IMR-90 (cell line): ENCODE measurements at regions not wholly inside any gene's neighbourhood (a gene's known extent, or its start where the extent isn't known, plus 50 kb on each side); places are given as distances from the start of the nearest gene placed in this dataset.

Source experiments
- ATAC-seq: fragments of 200-7000 bp; cut with Tn5 transposase; 2 replicates; pipeline ENCODE4 v1.9.1; 2020; ENCODE audit warnings: low read depth, mild to moderate bottlenecking, moderate library complexity
- BruUV-seq: library from RNA; stranded (reverse); fragments of 400-500 nt; replicated peaks from 2 replicates; lab custom pipeline; 2021; lab: Mats Ljungman, UMichigan
- CTCF ChIA-PET: fragments of 300-600 bp; formaldehyde crosslinking; extraction: SDS; loops from one replicate; lab custom pipeline; 2021; ENCODE audit warnings: antibody characterized with exemption; lab: Yijun Ruan, JAX
- POLR2A ChIA-PET: fragments of 300-600 bp; sonication (Branson Sonifier 250); formaldehyde crosslinking; loops from one replicate; lab custom pipeline; 2022; ENCODE audit warnings: antibody characterized with exemption; ENCODE audit not compliant: unreplicated experiment; lab: Charles Lee
- DNase-seq: peaks from one replicate; pipeline ENCODE4 v3.0.0; 2013
- H2AFZ ChIP-seq: replicated peaks from 2 replicates; pipeline ENCODE3; 2013; ENCODE audit warnings: low read length, mild to moderate bottlenecking; ENCODE audit not compliant: poor library complexity
- H2AK5ac ChIP-seq: 2 replicates; pipeline ENCODE4 v1.6.1; 2013; ENCODE audit warnings: low read depth, low read length, inconsistent platforms
- H2AK9ac ChIP-seq: replicated peaks from 2 replicates; pipeline ENCODE3; 2013; ENCODE audit warnings: mild to moderate bottlenecking, low read depth, low read length, moderate library complexity; ENCODE audit not compliant: poor library complexity
- H2BK120ac ChIP-seq: 2 replicates; pipeline ENCODE4 v1.6.1; 2013; ENCODE audit warnings: low read depth, low read length, inconsistent platforms
- H2BK15ac ChIP-seq: 3 replicates; pipeline ENCODE4 v1.6.1; 2013; ENCODE audit warnings: low read depth, low read length, inconsistent platforms
- H2BK20ac ChIP-seq: 2 replicates; pipeline ENCODE4 v1.6.1; 2013; ENCODE audit warnings: low read depth, mild to moderate bottlenecking, inconsistent platforms, low read length, moderate library complexity
- H2BK5ac ChIP-seq: 2 replicates; pipeline ENCODE4 v1.6.1; 2013; ENCODE audit warnings: mild to moderate bottlenecking, low read depth, low read length, inconsistent platforms; ENCODE audit not compliant: poor library complexity, severe bottlenecking
- H3K14ac ChIP-seq: replicated peaks from 2 replicates; pipeline ENCODE4 v1.6.1; 2013; ENCODE audit warnings: low read depth, low read length, inconsistent platforms
- H3K18ac ChIP-seq: 2 replicates; pipeline ENCODE4 v1.6.1; 2013; ENCODE audit warnings: low read depth, low read length, control low read depth
- H3K23ac ChIP-seq: 2 replicates; pipeline ENCODE4 v1.6.1; 2013; ENCODE audit warnings: low read depth, low read length, inconsistent platforms
- H3K27ac ChIP-seq: 2 replicates; pipeline ENCODE4 v1.5.1; 2013; ENCODE audit warnings: mild to moderate bottlenecking, control low read depth, low read length; ENCODE audit not compliant: insufficient read depth
- H3K27me3 ChIP-seq: 2 replicates; pipeline ENCODE4 v1.6.1; 2013; ENCODE audit warnings: low read length; ENCODE audit not compliant: control insufficient read depth, insufficient read depth
- H3K36me3 ChIP-seq: 2 replicates; pipeline ENCODE4 v1.6.1; 2013; ENCODE audit warnings: low read length, mixed read lengths; ENCODE audit not compliant: control insufficient read depth, insufficient read depth
- H3K4ac ChIP-seq: 2 replicates; pipeline ENCODE4 v1.6.1; 2013; ENCODE audit warnings: low read depth, low read length, inconsistent platforms
- H3K4me1 ChIP-seq: 2 replicates; pipeline ENCODE4 v1.6.1; 2013; ENCODE audit warnings: low read length, mixed read lengths; ENCODE audit not compliant: control insufficient read depth, insufficient read depth
- H3K4me2 ChIP-seq: 2 replicates; pipeline ENCODE4 v1.6.1; 2013; ENCODE audit warnings: low read depth, mild to moderate bottlenecking, control low read depth, low read length, moderate library complexity
- H3K4me3 ChIP-seq: 2 replicates; pipeline ENCODE4 v1.5.1; 2013; ENCODE audit warnings: low read depth, mild to moderate bottlenecking, control low read depth, low read length, moderate library complexity; ENCODE audit not compliant: insufficient read depth
- H3K56ac ChIP-seq: 2 replicates; pipeline ENCODE4 v1.6.1; 2013; ENCODE audit warnings: low read length, inconsistent platforms; ENCODE audit not compliant: insufficient read depth; ENCODE audit errors: extremely low read depth
- H3K79me1 ChIP-seq, 2 experiments: 2 replicates each; pipeline ENCODE4 v1.6.1; 2013; ENCODE audit warnings: low read length in 2 of 2, inconsistent platforms in 1 of 2, low read depth in 1 of 2
- H3K9ac ChIP-seq: 2 replicates; pipeline ENCODE4 v1.6.1; 2013; ENCODE audit warnings: low read depth, low read length, control low read depth
- H3K9me1 ChIP-seq: 2 replicates; pipeline ENCODE4 v1.6.1; 2013; ENCODE audit warnings: low read length, inconsistent platforms; ENCODE audit not compliant: insufficient read depth
- H3K9me3 ChIP-seq: 2 replicates; pipeline ENCODE4 v1.6.1; 2013; ENCODE audit warnings: low read length; ENCODE audit not compliant: control insufficient read depth, insufficient read depth
- H4K20me1 ChIP-seq: 2 replicates; pipeline ENCODE4 v1.6.1; 2013; ENCODE audit warnings: low read length, inconsistent platforms; ENCODE audit not compliant: insufficient read depth
- H4K5ac ChIP-seq: 2 replicates; pipeline ENCODE4 v1.6.1; 2013; ENCODE audit warnings: mild to moderate bottlenecking, low read depth, low read length, control low read depth
- H4K8ac ChIP-seq, 2 experiments: 2 replicates each; pipeline ENCODE4 v1.6.1; 2013; ENCODE audit warnings: low read depth in 2 of 2, low read length in 2 of 2, control low read depth in 1 of 2, inconsistent platforms in 1 of 2
- H4K91ac ChIP-seq: 2 replicates; pipeline ENCODE4 v1.6.1; 2013; ENCODE audit warnings: low read depth, low read length, inconsistent platforms; ENCODE audit not compliant: insufficient read depth
- BHLHE40 ChIP-seq: fragments of 150-350 bp; IDR thresholded peaks from 2 replicates; pipeline ENCODE4 v1.6.1; 2016; ENCODE audit warnings: mild to moderate bottlenecking, low read depth, low read length
- CEBPB ChIP-seq: IDR thresholded peaks from 2 replicates; pipeline ENCODE4 v1.6.1; 2012; ENCODE audit warnings: low read depth, low read length, improper control_type of control experiment
- CHD1 ChIP-seq: IDR thresholded peaks from 2 replicates; pipeline ENCODE4 v1.6.1; 2012; ENCODE audit warnings: low read depth, low read length, improper control_type of control experiment
- CTCF ChIP-seq: conservative IDR thresholded peaks from 2 replicates; pipeline ENCODE4 v1.5.1; 2012; ENCODE audit warnings: mild to moderate bottlenecking, low read depth, low read length, improper control_type of control experiment
- ELK1 ChIP-seq: fragments of 150-350 bp; IDR thresholded peaks from 2 replicates; pipeline ENCODE4 v1.6.1; 2016; ENCODE audit warnings: low read depth, mild to moderate bottlenecking, low read length, moderate library complexity, borderline replicate concordance
- FOS ChIP-seq: fragments of 150-350 bp; IDR thresholded peaks from 2 replicates; pipeline ENCODE4 v1.6.1; 2016; ENCODE audit warnings: low read depth, low read length
- MAFK ChIP-seq: IDR thresholded peaks from 2 replicates; pipeline ENCODE4 v1.6.1; 2012; ENCODE audit warnings: low read depth, low read length, improper control_type of control experiment
- MAZ ChIP-seq: IDR thresholded peaks from 2 replicates; pipeline ENCODE4 v1.6.1; 2012; ENCODE audit warnings: low read depth, mild to moderate bottlenecking, low read length, improper control_type of control experiment, moderate library complexity, borderline replicate concordance
- MXI1 ChIP-seq: IDR thresholded peaks from 2 replicates; pipeline ENCODE4 v1.6.1; 2012; ENCODE audit warnings: low read depth, mild to moderate bottlenecking, low read length, moderate library complexity, borderline replicate concordance
- NFE2L2 ChIP-seq: fragments of 150-350 bp; IDR thresholded peaks from 2 replicates; pipeline ENCODE4 v1.6.1; 2016; ENCODE audit warnings: low read depth, mild to moderate bottlenecking, low read length
- POLR2A ChIP-seq: IDR thresholded peaks from 2 replicates; pipeline ENCODE4 v1.6.1; 2012; ENCODE audit warnings: mild to moderate bottlenecking, low read depth, low read length
- RAD21 ChIP-seq: IDR thresholded peaks from 2 replicates; pipeline ENCODE4 v1.6.1; 2012; ENCODE audit warnings: low read length, improper control_type of control experiment
- RCOR1 ChIP-seq: IDR thresholded peaks from 2 replicates; pipeline ENCODE4 v1.6.1; 2012; ENCODE audit warnings: mild to moderate bottlenecking, low read length, improper control_type of control experiment; ENCODE audit not compliant: insufficient replicate concordance
- RFX5 ChIP-seq: IDR thresholded peaks from 2 replicates; pipeline ENCODE4 v1.8.0; 2012; ENCODE audit warnings: low read depth, mild to moderate bottlenecking, low read length, moderate library complexity
- SMC3 ChIP-seq: fragments of 150-350 bp; IDR thresholded peaks from 2 replicates; pipeline ENCODE4 v1.6.1; 2016; ENCODE audit warnings: low read depth, mild to moderate bottlenecking, antibody characterized with exemption, low read length, moderate library complexity
- USF2 ChIP-seq: fragments of 150-350 bp; IDR thresholded peaks from 2 replicates; pipeline ENCODE4 v1.6.1; 2017; ENCODE audit warnings: mild to moderate bottlenecking, antibody characterized with exemption, low read length, low read depth
- WGBS, 2 experiments: methylation state at CpG; one replicate each; pipeline versions ENCODE4 v1.1.5 to v1.1.7; 2013; ENCODE audit warnings: missing lambda C conversion rate in 2 of 2; ENCODE audit not compliant: insufficient read length in 1 of 2; ENCODE audit errors: extremely low coverage in 2 of 2; 5-methylcytosine and 5-hydroxymethylcytosine counted together
- dilution Hi-C: fragments of 300-500 bp; cut with HindIII; formaldehyde crosslinking; loops from one replicate; pipeline ENCODE4 v1.14.3; 2018; ENCODE audit warnings: low sequenced_read_pairs; ENCODE audit not compliant: unreplicated experiment
- in situ Hi-C: fragments of 300-500 bp; cut with MboI; formaldehyde crosslinking; loops from 3 replicates; pipeline ENCODE4 v1.14.3; 2019; ENCODE audit warnings: low sequenced_read_pairs, inconsistent platforms, mixed read lengths
- intact Hi-C: fragments of 100-400 bp; cut with micrococcal nuclease; formaldehyde crosslinking; loops from 2 replicates; pipeline ENCODE4 v1.10.0; 2022

- H3K4ac ChIP-seq, result no peak overlapping the region
- no peak overlapping the region for H2BK5ac ChIP-seq
- H2BK15ac ChIP-seq, result no peak overlapping the region
- ChIA-PET CTCF (no interaction called here), POLR2A (no interaction called here)
- no TSS peak for BruUV-seq
- no peak overlapping the region for H3K4me3 ChIP-seq
- dilution Hi-C loops, result no loop called here
- no peak overlapping the region for H2BK20ac ChIP-seq
- H4K91ac ChIP-seq, result no peak overlapping the region
- no peaks in the 10 kb centered on the region for H3K27me3 ChIP-seq
- in situ Hi-C loops, result no loop called here
- DNase-seq, result no peak
- H3K56ac ChIP-seq, result no peak overlapping the region
- H2AK9ac ChIP-seq, result no peak overlapping the region
- H3K9me3 ChIP-seq, result no peaks in the 10 kb centered on the region
- H4K20me1 ChIP-seq, result peaks cover 3% of the 10 kb centered on the region; the same call in 1 of the 2 replicates
- 0 out of 4 replicates have a peak, but pooled peaks cover 0 to 3% of the 10 kb centered on the region in 2 experiments for H3K79me1 ChIP-seq
- no peak overlapping the region for H3K4me2 ChIP-seq
- ATAC-seq, result no peak
- intact Hi-C loops, result no loop called here
- WGBS, 2 experiments, result no CpG with 5 or more reads among the region's 4 CpGs
- H3K4me1 ChIP-seq, result peaks cover 6% of the 10 kb centered on the region
- peaks cover 23% of the 10 kb centered on the region for H3K9me1 ChIP-seq
- H3K9ac ChIP-seq, result no peak overlapping the region
- H4K8ac ChIP-seq, result no peak overlapping the region
- H4K5ac ChIP-seq, result no peak overlapping the region
- H2BK120ac ChIP-seq, result no peak overlapping the region
- H3K18ac ChIP-seq, result no peak overlapping the region
- H3K14ac ChIP-seq, result no peak overlapping the region
- no peak overlapping the region for H2AK5ac ChIP-seq
- TF ChIP-seq NFE2L2, result no peak
- TF ChIP-seq CTCF, result no peak
- no peak for TF ChIP-seq MXI1
- TF ChIP-seq RCOR1, result no peak
- no peak for TF ChIP-seq FOS
- no peak for TF ChIP-seq USF2
- no peak for TF ChIP-seq ELK1
- no peak for TF ChIP-seq CEBPB
- no peak for TF ChIP-seq MAFK
- no peak for TF ChIP-seq MAZ
- TF ChIP-seq RAD21, result no peak
- no peak for TF ChIP-seq BHLHE40
- TF ChIP-seq CHD1, result no peak
- TF ChIP-seq RFX5, result no peak
- no peak for TF ChIP-seq SMC3
- no peak for TF ChIP-seq POLR2A
- no peak overlapping the region for H2AFZ ChIP-seq
- no peak overlapping the region for H3K23ac ChIP-seq
- H3K36me3 ChIP-seq, result peaks cover 20% of the 10 kb centered on the region
- no peak overlapping the region for H3K27ac ChIP-seq
These were observed 275.9 kb upstream of the TPM1 start for GRCh38 chr15:62766599-62766998.
